HCT116 (cell line): ENCODE measurements at regions not wholly inside any gene's neighbourhood (a gene's known extent, or its start where the extent isn't known, plus 50 kb on each side); places are given as distances from the start of the nearest gene placed in this dataset.

Experiments
- ATAC-seq: fragments of 200-7000 bp; cut with Tn5 transposase; 2 replicates; pipeline ENCODE4 v1.9.1; 2020; ENCODE audit warnings: mild to moderate bottlenecking, moderate library complexity
- BruUV-seq: library from RNA; stranded (reverse); fragments of 400-500 nt; replicated peaks from 2 replicates; lab custom pipeline; 2021; lab: Mats Ljungman, UMichigan
- CTCF ChIA-PET: fragments of 300-600 bp; sonication (Branson Sonifier 250); formaldehyde crosslinking; loops from one replicate; lab custom pipeline; 2021; ENCODE audit warnings: antibody characterized with exemption; lab: Charles Lee
- POLR2A ChIA-PET: fragments of 300-600, 350-600 bp; sonication (Branson Sonifier 250); formaldehyde crosslinking; loops from one replicate; lab custom pipeline; 2021; ENCODE audit warnings: antibody characterized with exemption; lab: Charles Lee
- RAD21 ChIA-PET, 2 experiments: fragments of 300-600 bp; sonication (Branson Sonifier 250); formaldehyde crosslinking; loops; one replicate each; lab custom pipeline; 2023; ENCODE audit warnings: low total read pairs in 2 of 2; ENCODE audit not compliant: uncharacterized antibody in 2 of 2, unreplicated experiment in 2 of 2, low non-redundant PET in 1 of 2; lab: Charles Lee
- DNase-seq: peaks from one replicate; pipeline ENCODE4 v3.0.0-alpha.2; 2010; ENCODE audit warnings: low read depth, low spot score
- H2AFZ ChIP-seq: fragments of 200-600 bp; shearing (Covaris generic), sonication (generic); 2 replicates; pipeline ENCODE4 v1.6.1; 2017; ENCODE audit warnings: low read depth, mixed run types, mixed read lengths, antibody characterized with exemption, low read length; ENCODE audit not compliant: poor library complexity, severe bottlenecking
- H3K27ac ChIP-seq: 2 replicates; pipeline ENCODE4 v1.5.1; 2012; ENCODE audit warnings: low read depth, low read length
- H3K27me3 ChIP-seq: fragments of 200-600 bp; sonication (generic); 2 replicates; pipeline ENCODE4 v1.6.1; 2016; ENCODE audit warnings: mixed run types, low read length, mixed read lengths; ENCODE audit not compliant: insufficient read depth
- H3K36me3 ChIP-seq, 2 experiments: fragments of 200-500 bp in 1 of 2; fragments of 200-600 bp in 1 of 2; sonication (Bioruptor generic) in 1 of 2; sonication (generic) in 1 of 2; 2 replicates each; pipeline versions ENCODE4 v1.5.1 to v1.6.1; 2014 to 2016; ENCODE audit warnings: low read length in 2 of 2, inconsistent platforms in 1 of 2, mixed read lengths in 1 of 2, mixed run types in 1 of 2; ENCODE audit not compliant: insufficient read depth in 2 of 2, control insufficient read depth in 1 of 2
- H3K4me1 ChIP-seq, 2 experiments: fragments of 200-600 bp in 1 of 2; sonication (generic) in 1 of 2; 2 replicates each; pipeline versions ENCODE4 v1.5.1 to v1.6.1; 2012 to 2017; ENCODE audit warnings: low read length in 2 of 2, inconsistent platforms in 1 of 2, mild to moderate bottlenecking in 1 of 2, mixed read lengths in 1 of 2, mixed run types in 1 of 2, moderate library complexity in 1 of 2; ENCODE audit not compliant: insufficient read depth in 2 of 2, control insufficient read depth in 1 of 2
- H3K4me2 ChIP-seq: fragments of 200-600 bp; sonication (generic); 2 replicates; pipeline ENCODE4 v1.6.1; 2017; ENCODE audit warnings: mixed run types, low read length, mixed read lengths
- H3K4me3 ChIP-seq, 2 experiments: fragments of 200-600 bp in 1 of 2; sonication (generic) in 1 of 2; replicated peaks in 1 of 2; 2 replicates each; pipeline ENCODE4 v1.5.1; 2011 to 2016; ENCODE audit warnings: low read length in 2 of 2, control low read depth in 1 of 2, low read depth in 1 of 2, mild to moderate bottlenecking in 1 of 2, mixed read lengths in 1 of 2, mixed run types in 1 of 2
- H3K79me2 ChIP-seq: fragments of 200-600 bp; sonication (generic); 2 replicates; pipeline ENCODE4 v1.6.1; 2017; ENCODE audit warnings: mild to moderate bottlenecking, mixed run types, low read length, moderate library complexity, mixed read lengths; ENCODE audit not compliant: insufficient read depth
- H3K9ac ChIP-seq: fragments of 200-600 bp; sonication (generic); 2 replicates; pipeline ENCODE4 v1.6.1; 2016; ENCODE audit warnings: low read length, mixed read lengths
- H3K9me2 ChIP-seq: fragments of 200-600 bp; sonication (generic), shearing (Covaris generic); 2 replicates; pipeline ENCODE4 v1.6.1; 2017; ENCODE audit warnings: mixed run types, mild to moderate bottlenecking, moderate library complexity; ENCODE audit not compliant: insufficient read depth
- H3K9me3 ChIP-seq, 2 experiments: fragments of 200-500 bp in 1 of 2; fragments of 200-600 bp in 1 of 2; sonication (Bioruptor generic) in 1 of 2; sonication (generic) in 1 of 2; 2 replicates each; pipeline ENCODE4 v1.6.1; 2014 to 2017; ENCODE audit warnings: low read length in 2 of 2, mixed read lengths in 2 of 2, inconsistent platforms in 1 of 2, low read depth in 1 of 2, mild to moderate bottlenecking in 1 of 2, mixed run types in 1 of 2, moderate library complexity in 1 of 2; ENCODE audit not compliant: control insufficient read depth in 1 of 2, insufficient read depth in 1 of 2
- H4K20me1 ChIP-seq: fragments of 200-600 bp; sonication (generic), shearing (Covaris generic); 2 replicates; pipeline ENCODE4 v1.6.1; 2017; ENCODE audit warnings: mixed run types, mild to moderate bottlenecking, moderate library complexity; ENCODE audit not compliant: insufficient read depth
- ATF3 ChIP-seq: IDR thresholded peaks from 2 replicates; pipeline ENCODE4 v1.6.1; 2012
- CBX3 ChIP-seq: IDR thresholded peaks from 2 replicates; pipeline ENCODE4 v1.6.1; 2012; ENCODE audit warnings: low read depth
- CEBPB ChIP-seq: IDR thresholded peaks from 2 replicates; pipeline ENCODE4 v1.6.1; 2012; ENCODE audit warnings: low read depth
- CTCF ChIP-seq, 3 experiments: fragments of 200-600 bp in 1 of 3; sonication (generic) in 1 of 3; IDR thresholded peaks in 2 of 3; conservative IDR thresholded peaks in 1 of 3; 2 replicates each; pipeline ENCODE4 v1.5.1; 2012 to 2017; ENCODE audit warnings: low read depth in 2 of 3, low read length in 2 of 3, antibody characterized with exemption in 1 of 3, borderline replicate concordance in 1 of 3, control low read depth in 1 of 3, mild to moderate bottlenecking in 1 of 3, mixed read lengths in 1 of 3, mixed run types in 1 of 3, moderate library complexity in 1 of 3; ENCODE audit not compliant: insufficient read depth in 1 of 3
- ELF1 ChIP-seq: IDR thresholded peaks from 2 replicates; pipeline ENCODE4 v1.6.1; 2012; ENCODE audit warnings: low read depth, borderline replicate concordance
- EZH2 ChIP-seq: fragments of 200-600 bp; sonication (generic); IDR thresholded peaks from 2 replicates; pipeline ENCODE4 v1.6.1; 2017; ENCODE audit warnings: antibody characterized with exemption, mixed run types
- EZH2phosphoT487 ChIP-seq: fragments of 200-600 bp; IDR thresholded peaks from 2 replicates; pipeline ENCODE4 v1.6.1; 2018; ENCODE audit warnings: antibody characterized with exemption, borderline replicate concordance
- POLR2A ChIP-seq: IDR thresholded peaks from 2 replicates; pipeline ENCODE4 v1.7.0; 2011; ENCODE audit warnings: borderline replicate concordance; ENCODE audit not compliant: insufficient read depth, insufficient read length; ENCODE audit errors: extremely low read depth
- POLR2AphosphoS5 ChIP-seq: IDR thresholded peaks from 2 replicates; pipeline ENCODE4 v1.6.1; 2011; ENCODE audit warnings: mild to moderate bottlenecking, low read depth, low read length, moderate library complexity
- RAD21 ChIP-seq: IDR thresholded peaks from 2 replicates; pipeline ENCODE4 v1.6.1; 2012; ENCODE audit warnings: low read depth, mild to moderate bottlenecking
- REST ChIP-seq: IDR thresholded peaks from 2 replicates; pipeline ENCODE4 v1.6.1; 2012; ENCODE audit warnings: low read depth
- SP1 ChIP-seq: IDR thresholded peaks from 2 replicates; pipeline ENCODE4 v1.6.1; 2012; ENCODE audit warnings: low read depth
- SRF ChIP-seq: IDR thresholded peaks from 2 replicates; pipeline ENCODE4 v1.6.1; 2012; ENCODE audit warnings: low read depth
- TCF7L2 ChIP-seq: IDR thresholded peaks from 2 replicates; pipeline ENCODE4 v1.7.0; 2011; ENCODE audit warnings: borderline replicate concordance, inconsistent platforms; ENCODE audit not compliant: insufficient read depth, insufficient read length; ENCODE audit errors: extremely low read depth
- YY1 ChIP-seq: IDR thresholded peaks from 2 replicates; pipeline ENCODE4 v1.6.1; 2011; ENCODE audit warnings: low read length, low read depth, moderate library complexity, mild to moderate bottlenecking; ENCODE audit not compliant: insufficient replicate concordance; ENCODE audit errors: extremely low read depth
- ZBTB33 ChIP-seq: IDR thresholded peaks from 2 replicates; pipeline ENCODE4 v1.6.1; 2011; ENCODE audit warnings: mild to moderate bottlenecking, low read length, moderate library complexity; ENCODE audit not compliant: insufficient replicate concordance; ENCODE audit errors: extremely low read depth
- ZFX ChIP-seq: fragments of 450-650 bp; IDR thresholded peaks from 2 replicates; pipeline ENCODE4 v1.6.1; 2017
- ZNF274 ChIP-seq: fragments of 200-500 bp; sonication (Bioruptor generic); IDR thresholded peaks from 2 replicates; pipeline ENCODE4 v1.6.1; 2014; ENCODE audit warnings: mild to moderate bottlenecking, low read depth, low read length, inconsistent platforms
- intact Hi-C: fragments of 100-400 bp; cut with micrococcal nuclease; formaldehyde crosslinking; loops from 2 replicates; pipeline ENCODE4 v1.10.0; 2022

GRCh38 chr12:127681151-127681754 is 585.7 kb upstream of the TMEM132C start:
- TF ChIP-seq TCF7L2 (no peak), CTCF (IDR thresholded peaks at IDR 0.05 in 2 of 3, conservative IDR thresholded peaks at IDR 0.05 in 1 of 3; ENCODE audit: borderline replicate concordance in 1 of 3, insufficient read depth in 1 of 3, low read depth in 2 of 3, low read length in 2 of 3) (no peak), ZBTB33 (no peak), CBX3 (no peak), POLR2AphosphoS5 (no peak), ATF3 (no peak), EZH2phosphoT487 (no peak), ELF1 (no peak), ZFX (no peak), SP1 (no peak), SRF (no peak), POLR2A (no peak), EZH2 (no peak), CEBPB (no peak), ZNF274 (no peak), REST (no peak), YY1 (no peak), RAD21 (no peak)
- Histone ChIP-seq H3K9me2 (no peaks in the 10 kb centered on the region), H3K9me3 (peaks cover 0 to 4% of the 10 kb centered on the region in 2 experiments; a peak in 1 of 4 replicates), H3K27ac (no peak overlapping the region), H3K9ac (no peak overlapping the region), H4K20me1 (no peaks in the 10 kb centered on the region), H3K36me3 (no peaks in the 10 kb centered on the region), H2AFZ (no peak overlapping the region), H3K27me3 (no peaks in the 10 kb centered on the region), H3K4me3 (no peak overlapping the region), H3K79me2 (no peaks in the 10 kb centered on the region), H3K4me2 (no peak overlapping the region), H3K4me1 (no peaks in the 10 kb centered on the region)
- RAD21 ChIA-PET = no interaction called here
- no peak for DNase-seq
- POLR2A ChIA-PET = no interaction called here
- CTCF ChIA-PET = no interaction called here
- BruUV-seq = no TSS peak
- intact Hi-C loops = no loop called here
- ATAC-seq = no peak
